GM19324 (cell line): ENCODE measurements at regions not wholly inside any gene's neighbourhood (a gene's known extent, or its start where the extent isn't known, plus 50 kb on each side); places are given as distances from the start of the nearest gene placed in this dataset.
"Not testable (repeated sequence)": the region's sequence is repeated elsewhere in the genome, so short reads cannot be mapped to it uniquely, and the experiment has no call there.

Source experiments
- ATAC-seq: cut with Tn5 transposase; IDR thresholded peaks from one replicate; pipeline ENCODE4 v1.9.1; 2021; ENCODE audit warnings: mild to moderate bottlenecking, moderate library complexity; ENCODE audit not compliant: unreplicated experiment, low FRiP score

DNA sequence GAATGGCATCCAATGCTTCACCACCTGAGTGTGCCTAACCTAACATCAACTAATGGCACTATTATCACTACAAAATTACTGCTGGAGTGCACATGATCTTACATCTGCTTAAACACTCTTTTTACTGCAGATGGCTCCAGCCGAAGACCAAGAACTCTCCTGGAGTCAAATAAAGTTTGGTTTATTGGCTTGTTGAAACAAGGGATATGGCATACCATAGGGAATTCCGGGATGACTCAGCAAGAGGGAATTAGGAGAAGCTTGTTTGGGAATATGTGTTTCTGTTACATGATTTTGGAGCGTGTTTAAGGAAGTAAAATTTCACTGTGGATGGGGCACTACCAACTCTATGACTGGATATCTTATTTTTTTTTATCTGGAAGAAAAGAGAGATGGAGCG is 872.6 kb downstream of the DTWD2 start:
- ATAC-seq, result no peak

DNA sequence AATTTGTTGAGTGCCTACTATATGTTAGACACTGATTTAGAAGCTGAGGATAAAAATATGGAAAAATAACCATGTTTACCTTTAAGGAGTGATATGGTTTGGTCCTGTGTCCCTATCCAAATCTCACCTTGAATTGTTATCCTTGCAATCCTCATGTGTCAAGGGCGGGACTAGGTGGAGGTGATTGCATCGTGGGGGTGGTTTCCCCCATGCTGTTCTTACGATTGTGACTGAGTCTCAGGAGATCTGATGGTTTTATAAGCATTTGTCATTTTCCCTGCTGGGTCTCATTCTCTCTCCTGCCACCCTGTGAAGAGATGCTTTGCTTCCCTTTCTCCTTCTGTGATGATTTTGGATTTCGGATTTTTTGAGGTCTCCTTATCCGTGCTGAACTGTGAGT is 876.4 kb downstream of the DTWD2 start:
- no peak for ATAC-seq

DNA sequence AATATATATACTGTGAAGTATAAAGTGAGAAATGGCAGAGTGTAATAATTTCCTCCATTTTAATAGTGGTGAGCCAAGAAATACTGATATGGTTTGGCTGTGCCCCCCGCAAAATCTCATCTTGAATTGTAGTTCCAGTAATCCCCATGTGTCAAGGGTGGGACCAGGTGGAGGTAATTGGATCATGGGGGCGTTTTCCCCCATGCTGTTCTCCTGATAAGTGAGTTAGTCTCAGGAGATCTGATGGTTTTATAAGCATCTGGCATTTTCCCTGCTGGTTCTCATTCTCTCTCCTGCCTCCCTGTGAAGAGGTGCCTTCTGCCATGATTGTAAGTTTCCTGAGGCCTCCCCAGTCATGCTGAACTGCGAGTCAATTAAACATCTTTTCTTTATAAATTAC is 881.1 kb downstream of the DTWD2 start:
- ATAC-seq, result not testable (repeated sequence)

DNA sequence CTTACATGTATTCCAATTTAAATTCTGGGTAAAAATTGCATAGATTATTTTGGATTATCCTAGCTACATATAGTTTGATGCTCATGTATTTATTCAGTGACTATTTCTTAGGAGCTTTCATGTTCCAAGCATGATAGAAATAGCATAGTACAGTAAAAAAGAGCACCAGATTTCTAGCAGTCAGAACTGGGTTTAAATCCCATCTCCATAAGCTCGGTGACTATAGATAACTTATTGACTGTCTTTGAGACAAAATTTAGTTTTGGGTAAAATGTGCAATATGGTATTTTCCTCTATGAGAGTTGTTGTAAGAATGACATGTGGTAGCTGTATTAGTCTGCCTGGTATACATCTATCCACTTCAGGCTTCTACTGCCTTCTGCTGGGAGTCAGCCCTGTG is 889.6 kb downstream of the DTWD2 start:
- ATAC-seq, result no peak

DNA sequence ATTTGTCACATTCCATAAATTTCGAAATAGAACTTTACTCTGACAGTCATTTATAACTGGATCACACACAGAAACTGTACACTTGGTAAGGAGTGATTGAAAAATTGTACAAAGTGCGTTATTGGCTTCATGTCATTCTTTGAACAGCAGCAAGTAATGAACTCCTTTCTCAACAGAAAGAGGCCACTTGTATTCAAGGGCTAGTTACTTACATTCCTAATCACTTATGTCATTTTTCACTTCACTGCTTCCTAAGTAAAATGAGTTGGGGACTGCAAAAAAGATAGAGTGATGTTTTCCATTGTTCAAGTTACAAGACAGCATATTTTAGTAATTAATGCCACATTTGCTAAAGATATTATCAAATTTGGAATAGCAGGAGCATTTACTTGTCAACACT is 893.2 kb downstream of the DTWD2 start:
- ATAC-seq, result no peak

DNA sequence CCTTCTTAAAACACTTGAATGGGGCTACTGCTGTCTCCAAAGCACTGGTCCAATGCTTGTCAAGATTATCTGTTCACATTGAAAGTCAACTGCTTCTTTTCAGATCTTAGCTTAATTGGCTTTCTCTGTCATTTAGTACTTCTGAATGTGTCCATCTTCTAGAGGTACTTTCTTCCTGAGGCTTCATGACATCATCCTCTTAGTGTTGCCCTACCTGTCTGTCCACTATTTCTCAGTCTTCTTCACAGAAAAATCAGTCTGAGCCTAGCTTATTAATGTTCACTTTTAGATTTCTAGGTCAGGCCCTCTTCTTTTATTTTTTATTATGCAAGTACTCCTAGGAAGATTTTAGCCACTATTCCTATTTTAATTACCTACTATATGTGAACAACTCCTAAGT is 899.9 kb downstream of the DTWD2 start:
- ATAC-seq, result no peak

DNA sequence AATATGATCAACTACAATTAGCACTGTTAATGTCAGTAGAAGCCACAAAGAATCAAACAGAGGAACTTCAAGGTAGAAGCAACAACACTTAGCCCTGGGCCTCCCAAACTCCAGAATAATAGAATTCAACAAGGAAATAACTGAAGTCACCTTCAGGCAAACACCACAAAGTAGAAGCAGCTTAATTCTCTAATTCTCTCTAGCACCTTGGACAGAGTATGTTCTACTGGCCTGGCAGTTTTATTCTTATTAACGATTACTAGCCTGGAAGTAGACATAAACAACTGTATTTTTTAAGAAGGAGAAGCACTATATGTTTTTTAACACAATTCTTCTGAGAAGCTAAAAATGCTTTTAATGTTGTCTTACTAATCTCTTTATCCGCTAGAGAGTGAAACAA is 911.9 kb downstream of the DTWD2 start:
- ATAC-seq, result no peak

DNA sequence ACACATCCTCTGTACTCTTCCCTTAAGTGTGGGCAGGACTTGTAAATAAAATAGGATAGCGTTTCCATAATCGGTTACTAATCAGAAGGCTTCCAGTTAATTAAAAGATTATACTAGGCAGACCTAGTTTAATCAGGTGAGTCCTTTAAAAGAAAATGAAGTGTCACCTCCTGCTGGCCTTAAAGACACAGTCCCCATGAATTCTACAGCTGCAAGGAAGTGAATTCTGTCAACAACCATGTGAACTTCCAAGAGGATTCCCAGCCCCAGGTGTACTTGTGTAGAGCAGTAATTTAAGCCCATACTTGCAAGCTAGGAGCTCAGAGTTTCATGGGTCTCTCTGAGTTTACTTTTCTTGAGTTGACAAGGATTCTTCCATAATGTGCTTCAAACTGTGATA is 918.3 kb downstream of the DTWD2 start:
- ATAC-seq, result no peak

DNA sequence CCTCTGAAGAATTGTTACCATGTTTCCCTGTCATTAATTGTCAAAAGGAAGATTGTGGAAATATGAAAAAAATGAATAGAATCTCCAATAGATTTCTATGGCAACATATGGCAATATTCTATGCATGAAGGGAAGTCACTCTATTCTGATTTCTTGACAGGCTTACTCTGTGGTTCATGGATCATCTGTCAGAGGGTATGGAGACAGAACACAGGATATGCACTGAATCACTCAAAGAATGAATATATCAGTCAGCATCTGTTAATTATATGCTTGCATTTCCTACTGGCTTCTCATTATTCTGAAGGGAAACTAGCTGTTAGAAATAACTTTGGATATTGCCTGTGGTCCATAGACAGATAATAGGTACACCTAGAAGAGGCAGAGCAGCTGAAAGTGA is 918.9 kb downstream of the DTWD2 start:
- ATAC-seq, result no peak

DNA sequence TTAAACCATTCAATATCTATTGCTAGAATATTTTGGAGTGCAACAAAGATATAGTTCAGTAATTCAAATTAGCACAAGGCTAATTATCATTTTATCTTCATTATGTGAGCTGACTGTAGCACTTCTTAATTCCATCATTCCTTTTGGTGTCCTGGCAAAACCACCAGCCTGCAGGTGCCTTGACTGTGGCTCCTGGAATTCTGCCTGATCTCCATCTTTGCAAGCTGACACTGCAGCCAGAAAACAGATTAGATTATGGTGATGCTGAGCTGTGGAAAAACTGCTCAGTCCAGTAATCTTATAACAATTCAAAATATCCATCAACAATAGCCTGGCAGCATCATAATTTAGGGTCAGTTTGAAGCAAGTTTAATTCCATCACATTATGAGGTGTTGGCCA is 919.5 kb downstream of the DTWD2 start:
- ATAC-seq, result no peak

DNA sequence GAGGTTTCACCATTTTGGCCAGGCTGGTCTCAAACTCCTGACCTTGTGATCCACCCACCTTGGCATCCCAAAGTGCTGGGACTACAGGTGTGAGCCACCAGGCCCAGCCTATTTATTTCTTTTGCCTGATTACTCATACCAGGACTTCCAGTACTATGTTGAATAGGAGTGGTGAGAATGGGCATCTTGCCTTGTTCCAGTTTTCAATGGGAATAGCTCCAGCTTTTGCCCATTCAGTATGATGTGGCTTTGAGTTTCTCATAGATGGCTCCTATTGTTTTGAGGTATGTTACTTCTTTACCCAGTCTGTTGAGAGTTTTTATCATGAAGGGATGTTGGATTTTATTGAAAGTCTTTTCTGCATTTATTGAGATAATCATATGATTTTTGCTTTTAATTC is 924.5 kb downstream of the DTWD2 start:
- not testable (repeated sequence) for ATAC-seq

DNA sequence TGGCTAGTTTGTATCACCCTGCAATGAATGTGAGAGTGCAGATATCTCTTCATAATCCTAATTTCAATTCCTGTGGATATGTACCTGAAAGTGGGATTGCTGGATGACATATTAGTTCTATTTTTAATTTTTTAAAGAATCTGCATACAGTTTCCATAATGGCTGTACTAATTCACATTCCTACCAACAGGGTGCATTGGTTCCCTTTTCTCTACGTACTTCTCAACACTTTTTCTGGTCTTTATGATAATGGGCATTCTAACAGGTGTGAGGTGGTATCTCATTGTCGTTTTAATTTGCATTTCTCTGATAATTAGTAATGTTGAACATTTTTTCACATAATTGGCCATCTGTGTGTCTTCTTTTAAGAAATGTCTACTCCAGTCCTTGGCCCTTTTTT is 927.5 kb downstream of the DTWD2 start:
- ATAC-seq, result no peak

DNA sequence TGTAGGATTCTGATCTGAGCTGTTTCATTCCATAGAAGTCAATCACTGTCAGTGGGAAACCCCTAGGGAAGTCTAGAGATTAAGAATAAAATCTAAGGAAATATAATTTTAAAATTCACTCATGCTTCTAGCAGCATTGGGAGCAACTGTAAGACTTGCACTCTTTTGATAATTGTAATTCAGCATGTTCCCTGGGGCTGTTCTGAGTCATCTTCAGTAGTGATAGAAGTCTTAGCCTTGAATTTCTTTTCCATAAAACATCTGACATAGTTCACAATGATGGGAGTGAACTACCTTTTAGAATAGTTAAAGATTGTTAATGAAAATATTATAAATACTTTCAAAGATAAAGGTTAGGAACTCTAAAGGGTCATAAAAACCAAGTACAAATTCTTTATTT is 935.8 kb downstream of the DTWD2 start:
- no peak for ATAC-seq

DNA sequence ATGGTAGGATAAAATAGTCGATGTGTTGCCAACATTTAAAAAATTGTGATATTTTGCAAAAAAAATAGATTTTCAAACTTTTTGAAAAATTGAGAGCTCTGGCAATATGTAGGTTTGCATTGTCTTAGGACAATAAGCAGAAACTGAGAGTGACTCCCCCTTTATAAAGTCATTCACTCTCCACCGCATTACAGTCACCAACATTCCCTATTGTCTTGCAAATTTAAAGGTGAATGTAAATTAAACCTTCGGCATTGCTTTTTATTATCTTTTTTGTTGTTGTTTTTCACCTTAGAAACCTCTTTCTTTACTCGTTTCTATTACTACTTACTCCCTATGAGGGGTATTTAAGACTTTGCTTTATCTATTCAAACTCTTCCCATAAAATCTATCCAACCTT is 944.2 kb downstream of the DTWD2 start:
- no peak for ATAC-seq

DNA sequence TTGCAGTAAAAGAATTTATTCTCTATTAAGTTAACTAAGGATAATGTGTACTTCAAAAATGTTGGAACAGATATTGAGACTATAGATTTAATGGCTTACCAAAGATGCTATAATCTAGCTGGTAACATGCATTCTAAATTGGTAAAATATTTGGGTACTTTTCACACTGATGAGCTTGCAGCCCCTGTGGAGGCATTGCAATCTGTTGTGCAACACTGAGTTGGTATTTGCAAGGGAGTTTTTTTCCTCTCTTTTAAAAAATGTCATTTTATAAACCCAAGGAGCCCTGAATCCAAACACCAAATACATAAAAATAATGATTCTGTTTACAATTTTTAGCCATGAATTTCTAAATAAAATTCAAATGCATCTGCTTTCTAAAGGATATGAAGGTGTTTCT is 944.8 kb downstream of the DTWD2 start:
- no peak for ATAC-seq

DNA sequence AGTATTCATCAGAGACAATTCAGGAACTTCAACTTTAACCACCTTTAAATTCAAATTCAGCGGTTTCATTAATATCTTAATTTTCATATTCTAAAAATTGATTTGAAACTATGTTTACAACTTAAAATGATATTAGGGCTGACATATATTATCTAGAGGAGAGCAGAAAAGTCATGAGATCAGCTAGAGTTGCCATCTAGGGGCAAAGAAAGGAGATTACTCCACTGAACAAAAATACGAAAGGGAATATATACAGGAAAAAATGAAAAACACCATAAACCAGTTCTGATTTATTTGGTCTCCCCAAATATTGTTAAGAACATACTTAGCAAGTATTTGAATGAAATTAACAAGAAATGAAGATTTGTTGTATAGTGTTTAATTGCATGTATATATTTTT is 946.3 kb downstream of the DTWD2 start:
- ATAC-seq, result no peak

DNA sequence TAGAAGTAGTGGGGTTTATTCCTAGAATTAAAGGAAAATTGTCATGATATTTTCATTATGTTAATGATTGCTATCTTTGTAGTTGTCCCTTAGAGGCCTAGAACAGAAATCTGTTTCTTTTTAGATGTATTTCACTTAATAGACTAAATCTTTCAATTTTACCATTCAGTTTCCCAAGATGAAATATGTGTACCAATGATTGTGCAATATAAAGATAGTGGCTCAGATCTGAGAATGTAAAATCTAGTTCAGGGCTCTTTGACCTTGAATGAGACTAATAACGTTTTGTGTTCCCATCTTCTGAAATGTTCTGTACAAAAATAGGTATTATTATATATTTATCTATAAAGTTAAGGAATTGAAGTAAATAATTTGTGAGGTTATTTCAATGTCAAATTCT is 947.9 kb downstream of the DTWD2 start:
- no peak for ATAC-seq

DNA sequence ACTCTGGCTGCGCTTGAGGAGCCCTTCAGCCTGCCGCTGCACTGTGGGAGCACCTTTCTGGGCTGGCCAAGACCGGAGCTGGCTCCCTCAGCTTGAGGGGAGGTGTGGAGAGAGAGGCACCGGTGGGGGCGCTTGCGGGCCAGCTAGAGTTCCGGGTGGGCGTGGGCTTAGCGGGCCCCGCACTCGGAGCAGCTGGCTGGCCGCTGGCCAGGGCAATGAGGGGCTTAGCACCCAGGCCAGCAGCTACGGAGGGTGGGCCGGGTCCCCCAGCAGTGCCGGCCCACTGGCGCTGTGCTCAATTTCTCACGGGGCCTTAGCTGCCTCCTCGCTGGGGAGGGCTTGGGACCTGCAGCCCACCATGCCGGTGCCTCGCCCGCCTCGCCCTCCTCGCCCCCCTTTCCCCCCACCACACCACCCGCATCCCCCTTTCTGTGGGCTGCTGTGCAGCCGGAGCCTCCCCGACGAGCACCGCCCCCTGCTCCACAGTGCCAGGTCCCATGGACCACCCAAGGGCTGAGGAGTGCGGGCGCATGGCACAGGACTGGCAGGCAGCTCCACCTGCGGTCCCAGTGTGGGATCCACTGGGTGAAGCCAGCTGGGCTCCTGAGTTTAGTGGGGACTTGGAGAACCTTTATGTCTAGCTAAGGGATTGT is 954.5 kb downstream of the DTWD2 start:
- no peak for ATAC-seq

DNA sequence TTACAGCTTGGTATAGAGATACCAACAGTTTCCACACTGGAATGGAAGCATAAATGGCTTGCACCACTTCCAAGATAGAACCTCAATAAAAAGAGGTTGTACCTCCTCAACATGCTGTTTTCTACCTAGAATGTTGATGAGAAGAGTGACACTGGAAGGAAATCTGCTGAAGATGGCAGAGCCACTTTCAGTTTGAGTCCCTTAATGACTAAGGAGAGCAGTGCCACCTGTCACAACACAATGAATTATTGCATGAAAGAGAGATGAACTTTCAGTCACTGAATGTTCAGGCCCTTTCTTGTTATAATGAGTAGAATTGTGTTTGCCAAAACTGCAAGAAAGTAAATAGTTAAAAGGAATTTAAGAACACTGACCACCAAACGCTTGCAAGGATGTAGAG is 958.5 kb downstream of the DTWD2 start:
- ATAC-seq, result no peak

DNA sequence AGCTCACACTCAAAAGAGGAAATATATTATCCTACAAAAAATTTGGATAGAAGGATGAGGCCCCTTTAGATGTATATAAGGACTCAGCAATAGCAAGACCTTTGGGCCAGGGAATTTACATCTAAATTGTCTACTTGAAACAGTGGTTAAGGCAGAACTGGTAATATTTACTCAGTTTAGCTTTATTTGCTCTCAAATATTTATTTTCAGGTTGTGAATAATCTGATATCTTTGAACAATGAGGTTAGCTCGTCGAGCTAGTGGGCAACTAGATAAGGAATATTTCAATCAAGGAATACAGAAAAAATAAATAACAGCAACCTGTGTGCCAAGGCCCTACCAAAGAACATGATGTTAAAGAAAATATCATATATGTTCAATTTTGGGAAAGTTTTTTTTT is 966.3 kb downstream of the DTWD2 start:
- ATAC-seq, result no peak

DNA sequence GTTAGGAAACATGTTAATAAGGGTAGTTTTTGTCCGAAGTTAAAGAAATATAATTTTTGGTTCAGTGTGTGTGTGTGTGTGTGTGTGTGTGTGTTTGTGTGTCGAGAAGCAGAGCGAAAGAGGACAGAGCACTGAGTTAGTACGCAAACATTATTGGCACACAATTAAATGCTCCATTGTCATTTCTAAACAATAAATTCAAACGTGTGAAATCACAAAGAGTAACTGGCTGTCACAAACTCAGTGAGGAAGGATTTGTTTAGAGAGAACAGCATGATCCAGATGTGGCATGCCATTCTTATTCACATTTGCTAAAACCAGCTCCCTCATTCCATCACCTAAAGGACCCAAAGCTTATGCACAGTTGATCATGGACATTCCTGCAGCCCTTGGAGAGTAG is 970.8 kb downstream of the DTWD2 start:
- ATAC-seq, result no peak

DNA sequence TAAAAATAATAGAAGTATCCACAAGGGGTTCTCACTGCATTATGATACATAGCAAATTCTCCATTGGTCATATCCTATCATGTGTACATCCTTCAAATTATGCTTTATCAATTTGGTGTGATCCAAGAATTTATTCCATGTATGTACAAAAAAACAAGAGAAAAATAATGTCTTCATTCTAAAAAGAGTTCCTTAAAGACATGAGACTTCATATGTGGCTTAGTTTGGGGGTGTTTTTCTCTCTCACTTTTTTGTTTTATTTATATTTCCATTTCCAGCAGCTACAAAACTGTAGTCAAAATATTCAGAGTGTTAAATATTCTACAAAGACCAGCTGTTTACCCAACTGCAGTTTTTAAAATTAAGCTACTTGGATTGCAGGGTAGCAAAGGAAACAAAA is 972.0 kb downstream of the DTWD2 start:
- no peak for ATAC-seq

DNA sequence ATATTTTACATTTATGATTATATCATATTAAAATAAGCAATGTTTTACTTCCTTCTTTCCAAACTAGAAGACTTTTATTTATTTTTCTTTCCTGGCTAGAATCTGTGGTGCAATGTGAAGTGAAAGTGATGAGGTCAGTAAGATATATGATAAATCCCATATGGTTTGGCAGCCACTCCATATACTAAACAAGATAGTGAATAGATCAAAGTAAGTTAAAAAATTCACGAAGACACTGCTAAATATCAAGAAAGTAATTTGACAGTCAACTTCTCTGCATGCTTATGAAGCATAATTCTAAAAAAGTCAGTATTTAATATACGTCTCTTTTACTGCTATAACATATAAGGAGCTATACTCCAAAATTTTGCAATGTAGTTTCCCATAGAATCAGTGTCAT is 972.8 kb downstream of the DTWD2 start:
- no peak for ATAC-seq
